ENCODE measurements at regions not wholly inside any gene's neighbourhood (a gene's known extent, or its start where the extent isn't known, plus 50 kb on each side); places are given as distances from the start of the nearest gene placed in this dataset.
A peak's percentile ranks its signal among the peaks of the same experiment; 100 is the strongest.

- DNase-seq = no peak
Measured at GRCh38 chr7:17659126-17659525, 281.2 kb downstream of the SNX13 start.

GRCh38 chr7:17660116-17660515 is 280.2 kb downstream of the SNX13 start:
- DNase-seq = no peak

GRCh38 chr7:17661982-17662585 is 278.2 kb downstream of the SNX13 start:
- DNase-seq = no peak

GRCh38 chr7:17663061-17663675 is 277.1 kb downstream of the SNX13 start:
- DNase-seq = no peak

- DNase-seq = no peak
Measured at GRCh38 chr7:17665029-17665428, 275.3 kb downstream of the SNX13 start.

GRCh38 chr7:17668122-17668521 is 272.2 kb downstream of the SNX13 start:
- no peak for DNase-seq

GRCh38 chr7:17669204-17669603 is 271.1 kb downstream of the SNX13 start:
- no peak for DNase-seq

- no peak for DNase-seq
Measured at GRCh38 chr7:17671956-17672355, 268.3 kb downstream of the SNX13 start.

- no peak for DNase-seq
Measured at GRCh38 chr7:17672783-17673182, 267.5 kb downstream of the SNX13 start.

- no peak for DNase-seq
Measured at GRCh38 chr7:17674166-17674942, 265.9 kb downstream of the SNX13 start.

GRCh38 chr7:17674943-17675608 is 265.2 kb downstream of the SNX13 start:
- no peak for DNase-seq

GRCh38 chr7:17677408-17677807 is 262.9 kb downstream of the SNX13 start:
- DNase-seq = no peak

- DNase-seq = no peak
Measured at GRCh38 chr7:17678896-17679295, 261.4 kb downstream of the SNX13 start.

- no peak for DNase-seq
Measured at GRCh38 chr7:17679458-17679857, 260.8 kb downstream of the SNX13 start.

- peak; percentile 7 for DNase-seq
Measured at GRCh38 chr7:17680026-17680425, 260.3 kb downstream of the SNX13 start.

GRCh38 chr7:17680943-17681351 is 259.3 kb downstream of the SNX13 start:
- no peak for DNase-seq

- no peak for DNase-seq
Measured at GRCh38 chr7:17681965-17682364, 258.3 kb downstream of the SNX13 start.

GRCh38 chr7:17682586-17682985 is 257.7 kb downstream of the SNX13 start:
- no peak for DNase-seq

GRCh38 chr7:17685141-17685540 is 255.2 kb downstream of the SNX13 start:
- no peak for DNase-seq

- DNase-seq = no peak
Measured at GRCh38 chr7:17687361-17687760, 252.9 kb downstream of the SNX13 start.

GRCh38 chr7:17689361-17689902 is 250.9 kb downstream of the SNX13 start:
- no peak for DNase-seq

GRCh38 chr7:17690030-17690429 is 250.3 kb downstream of the SNX13 start:
- no peak for DNase-seq

GRCh38 chr7:17696422-17696821 is 243.9 kb downstream of the SNX13 start:
- peak; percentile 12 for DNase-seq
